ENCODE measurements at regions not wholly inside any gene's neighbourhood (a gene's known extent, or its start where the extent isn't known, plus 50 kb on each side); places are given as distances from the start of the nearest gene placed in this dataset.

- 0 out of 2 replicates have a peak, but pooled peaks have one; percentile 29 for TF ChIP-seq CEBPG (CRISPR knock-in tag; IDR thresholded peaks at IDR 0.05)
- TF ChIP-seq CEBPG (tag; conservative IDR thresholded peaks at IDR 0.05 in 1 of 2, IDR thresholded peaks at IDR 0.05 in 1 of 2): peak; percentile 71 to 90; a peak in 3 of 4 replicates
- TF ChIP-seq RBM25 (IDR thresholded peaks at IDR 0.05; ENCODE audit: low read depth, low read length, severe bottlenecking): peak; percentile 67
- no peak for TF ChIP-seq ZNF655 (CRISPR knock-in tag; IDR thresholded peaks at IDR 0.05)
- no peak for TF ChIP-seq RFX1 (IDR thresholded peaks at IDR 0.05)
- TF ChIP-seq SMARCA5 (IDR thresholded peaks at IDR 0.05): peak; percentile 45; the same call in 1 of the 2 replicates
- no peak for TF ChIP-seq PURB (CRISPR knock-in tag; IDR thresholded peaks at IDR 0.05; ENCODE audit: low read depth)
- TF ChIP-seq DACH1 (IDR thresholded peaks at IDR 0.05; ENCODE audit: partially characterized antibody): no peak
- no peak for TF ChIP-seq CBFA2T2 (conservative IDR thresholded peaks at IDR 0.05)
- TF ChIP-seq ZNF174 (CRISPR knock-in tag; IDR thresholded peaks at IDR 0.05): no peak
- no peak for TF ChIP-seq SREBF2 (CRISPR knock-in tag; IDR thresholded peaks at IDR 0.05)
- TF ChIP-seq CCAR2 (IDR thresholded peaks at IDR 0.05; ENCODE audit: low read depth, low read length): no peak
- TF ChIP-seq IRF1 (CRISPR knock-in tag; IDR thresholded peaks at IDR 0.05; ENCODE audit: borderline replicate concordance): no peak
Observed at GRCh38 chr1:58964880-58965279, 181.0 kb upstream of the JUN start (continued).
